ENCODE measurements at regions not wholly inside any gene's neighbourhood (a gene's known extent, or its start where the extent isn't known, plus 50 kb on each side); places are given as distances from the start of the nearest gene placed in this dataset.

DNA sequence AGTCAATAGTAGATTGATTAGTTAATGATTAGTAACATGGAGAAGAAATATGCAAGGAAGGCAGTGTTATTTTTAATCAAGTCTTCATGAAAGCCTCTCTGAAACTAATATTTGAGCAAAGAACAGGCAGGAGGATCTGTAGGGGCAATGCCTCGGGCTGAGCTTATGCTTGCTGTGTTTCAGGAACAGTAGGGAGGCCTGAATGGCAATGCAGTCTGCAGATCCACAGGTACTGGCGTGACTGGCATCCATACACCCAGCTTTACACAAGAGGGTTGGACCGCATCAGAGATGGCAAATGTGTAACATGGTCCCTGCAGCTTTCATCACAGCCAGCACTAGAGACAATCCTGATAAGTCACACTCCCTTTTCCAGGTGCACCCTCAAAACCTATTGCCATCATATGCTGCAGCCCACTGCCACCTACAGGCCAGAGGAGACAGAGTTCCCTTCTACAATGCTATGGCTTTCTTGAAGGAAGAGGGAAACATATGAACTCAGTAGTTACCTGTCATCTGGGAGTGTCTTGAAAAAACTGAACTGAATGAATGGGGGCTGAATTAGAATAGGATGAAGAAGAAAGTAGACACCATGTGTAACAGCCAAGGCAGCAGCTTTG lies 582.4 kb upstream of the RAB6C start:
- Histone ChIP-seq H3K27me3 (ENCODE audit: low read length) (no peaks in the 10 kb centered on the region), H3F3A (ENCODE audit: low read length, unreplicated experiment) (no peaks in the 10 kb centered on the region), H3K9me2 (replicated peaks; ENCODE audit: low read length) (no peaks in the 10 kb centered on the region), H3K4me2 (ENCODE audit: low read length) (no peak overlapping the region), H3K79me2 (ENCODE audit: low read length) (no peaks in the 10 kb centered on the region), H3K9ac (ENCODE audit: low read length) (no peak overlapping the region), H3K36me3 (ENCODE audit: low read depth, low read length) (no peaks in the 10 kb centered on the region), H2AFZ (ENCODE audit: low read length) (no peak overlapping the region), H4K20me1 (ENCODE audit: low read length) (no peaks in the 10 kb centered on the region), H3K27ac (ENCODE audit: low read length) (no peak overlapping the region), H3K4me3 (ENCODE audit: low read length) (no peak overlapping the region), H3K4me1 (ENCODE audit: insufficient read depth, low read length) (no peaks in the 10 kb centered on the region), H3K9me3 (ENCODE audit: low read length) (0 out of 2 replicates have a peak, but pooled peaks cover 5% of the 10 kb centered on the region)
- intact Hi-C loops (cut with micrococcal nuclease), result no loop called here
- peak; percentile 59 for TF ChIP-seq CTCF (conservative IDR thresholded peaks at IDR 0.05; ENCODE audit: low read depth, low read length)
- TF ChIP-seq EZH2 (IDR thresholded peaks at IDR 0.05; ENCODE audit: low read length, unreplicated experiment), result no peak
- POLR2A ChIA-PET (ENCODE audit: unreplicated experiment), result no interaction called here
- CTCF ChIA-PET, result no interaction called here
- ATAC-seq, result no peak
- no TSS peak for BruUV-seq (replicated peaks)
- peak; percentile 36 for DNase-seq

DNA sequence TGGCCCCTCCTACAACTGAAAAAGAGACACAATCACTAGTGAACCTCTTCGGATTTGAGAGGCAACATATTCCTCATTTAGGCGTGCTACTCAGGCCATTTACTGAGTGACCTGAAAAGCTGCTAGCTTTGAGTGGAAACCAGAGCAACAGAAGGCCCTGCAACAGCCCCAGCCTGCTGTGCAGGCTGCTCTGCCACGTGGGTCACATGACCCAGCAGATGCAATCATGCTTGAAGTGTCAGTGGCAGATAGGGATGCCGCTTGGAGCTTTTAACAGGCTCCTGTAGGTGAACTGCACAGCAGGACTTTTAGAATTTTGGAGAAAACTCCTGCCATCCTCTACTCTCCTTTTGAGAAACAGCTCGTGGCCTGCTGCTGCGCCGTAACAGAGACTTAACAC lies 578.6 kb upstream of the RAB6C start:
- H3K4me3 ChIP-seq (ENCODE audit: low read length), result no peak overlapping the region
- ATAC-seq (no peak), DNase-seq (no peak)
- no peaks in the 10 kb centered on the region for H3K9me2 ChIP-seq (replicated peaks; ENCODE audit: low read length)
- H3K27me3 ChIP-seq (ENCODE audit: low read length), result no peaks in the 10 kb centered on the region
- no peak overlapping the region for H3K27ac ChIP-seq (ENCODE audit: low read length)
- no peaks in the 10 kb centered on the region for H3K9me3 ChIP-seq (ENCODE audit: low read length)
- intact Hi-C loops (cut with micrococcal nuclease), result no loop called here
- H3K36me3 ChIP-seq (ENCODE audit: low read depth, low read length), result no peaks in the 10 kb centered on the region
- ChIA-PET POLR2A (ENCODE audit: unreplicated experiment) (no interaction called here), CTCF (no interaction called here)
- no peak for TF ChIP-seq CTCF (conservative IDR thresholded peaks at IDR 0.05; ENCODE audit: low read depth, low read length)
- TF ChIP-seq EZH2phosphoT487 (IDR thresholded peaks at IDR 0.05; ENCODE audit: borderline replicate concordance, low read length), result no peak
- TF ChIP-seq EZH2 (IDR thresholded peaks at IDR 0.05; ENCODE audit: low read length, unreplicated experiment), result no peak
- no peaks in the 10 kb centered on the region for H3F3A ChIP-seq (ENCODE audit: low read length, unreplicated experiment)
- H3K4me2 ChIP-seq (ENCODE audit: low read length), result no peak overlapping the region
- no peaks in the 10 kb centered on the region for H4K20me1 ChIP-seq (ENCODE audit: low read length)
- no TSS peak for BruUV-seq (replicated peaks)
- H2AFZ ChIP-seq (ENCODE audit: low read length), result no peak overlapping the region
- H3K9ac ChIP-seq (ENCODE audit: low read length), result no peak overlapping the region
- no peaks in the 10 kb centered on the region for H3K79me2 ChIP-seq (ENCODE audit: low read length)
- no peaks in the 10 kb centered on the region for H3K4me1 ChIP-seq (ENCODE audit: insufficient read depth, low read length)

- Histone ChIP-seq H3K9me3 (ENCODE audit: low read length) (0 out of 2 replicates have a peak, but pooled peaks cover 2% of the 10 kb centered on the region), H4K20me1 (ENCODE audit: low read length) (no peaks in the 10 kb centered on the region), H2AFZ (ENCODE audit: low read length) (no peak overlapping the region), H3K4me3 (ENCODE audit: low read length) (no peak overlapping the region), H3K79me2 (ENCODE audit: low read length) (no peaks in the 10 kb centered on the region), H3K4me1 (ENCODE audit: insufficient read depth, low read length) (no peaks in the 10 kb centered on the region), H3K4me2 (ENCODE audit: low read length) (no peak overlapping the region), H3K36me3 (ENCODE audit: low read depth, low read length) (no peaks in the 10 kb centered on the region), H3K27me3 (ENCODE audit: low read length) (no peaks in the 10 kb centered on the region), H3K9me2 (replicated peaks; ENCODE audit: low read length) (no peaks in the 10 kb centered on the region), H3K9ac (ENCODE audit: low read length) (no peak overlapping the region), H3K27ac (ENCODE audit: low read length) (no peak overlapping the region), H3F3A (ENCODE audit: low read length, unreplicated experiment) (no peaks in the 10 kb centered on the region)
- intact Hi-C loops (cut with micrococcal nuclease), result no loop called here
- no TSS peak for BruUV-seq (replicated peaks)
- DNase-seq, result no peak
- TF ChIP-seq CTCF (conservative IDR thresholded peaks at IDR 0.05; ENCODE audit: low read depth, low read length) (no peak), EZH2phosphoT487 (IDR thresholded peaks at IDR 0.05; ENCODE audit: borderline replicate concordance, low read length) (no peak), EZH2 (IDR thresholded peaks at IDR 0.05; ENCODE audit: low read length, unreplicated experiment) (no peak)
- ChIA-PET CTCF (no interaction called here), POLR2A (ENCODE audit: unreplicated experiment) (no interaction called here)
- ATAC-seq, result no peak
These were observed 577.4 kb upstream of the RAB6C start for GRCh38 chr2:129402076-129402475.
